Keratinocyte (primary cell): ENCODE measurements at regions not wholly inside any gene's neighbourhood (a gene's known extent, or its start where the extent isn't known, plus 50 kb on each side); places are given as distances from the start of the nearest gene placed in this dataset.

ENCODE experiments used
- EZH2 ChIP-seq: IDR thresholded peaks from one replicate; pipeline ENCODE4 v1.6.1; 2012; ENCODE audit warnings: inconsistent platforms, mild to moderate bottlenecking, low read length, moderate library complexity
- TF ChIP-seq, protein P1 (sequence below), 3 experiments: IDR thresholded peaks in 1 of 3; conservative IDR thresholded peaks in 1 of 3; optimal IDR thresholded peaks in 1 of 3; 2 replicates in 2 of 3; 3 replicates in 1 of 3; pipeline versions ENCODE3 to v1.5.1; 2011; ENCODE audit warnings: low read length in 3 of 3, mild to moderate bottlenecking in 3 of 3, moderate library complexity in 2 of 3, control low read depth in 1 of 3, inconsistent platforms in 1 of 3; ENCODE audit not compliant: insufficient read depth in 2 of 3; ENCODE audit errors: extremely low read depth in 1 of 3

DNA sequence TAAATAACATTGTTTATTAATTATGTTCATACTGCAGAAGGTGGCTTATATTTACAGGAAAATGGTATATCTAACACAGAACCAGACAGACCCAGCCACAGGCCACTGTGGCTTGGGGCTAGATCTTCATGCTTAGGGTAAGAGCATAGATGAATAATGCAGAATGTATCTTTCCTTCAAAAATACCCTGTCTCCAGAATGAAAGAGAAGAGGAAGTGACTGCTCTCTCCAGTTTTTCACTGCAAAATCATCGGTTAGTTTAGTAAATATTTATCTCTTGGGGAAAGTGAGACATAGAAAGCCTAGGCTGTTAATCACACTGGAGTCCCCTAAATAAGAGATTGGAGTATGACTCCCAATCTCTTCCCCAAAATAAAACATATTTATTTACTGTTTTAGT is 453.7 kb downstream of the NAV3 start:
- TF ChIP-seq, protein P1, sequence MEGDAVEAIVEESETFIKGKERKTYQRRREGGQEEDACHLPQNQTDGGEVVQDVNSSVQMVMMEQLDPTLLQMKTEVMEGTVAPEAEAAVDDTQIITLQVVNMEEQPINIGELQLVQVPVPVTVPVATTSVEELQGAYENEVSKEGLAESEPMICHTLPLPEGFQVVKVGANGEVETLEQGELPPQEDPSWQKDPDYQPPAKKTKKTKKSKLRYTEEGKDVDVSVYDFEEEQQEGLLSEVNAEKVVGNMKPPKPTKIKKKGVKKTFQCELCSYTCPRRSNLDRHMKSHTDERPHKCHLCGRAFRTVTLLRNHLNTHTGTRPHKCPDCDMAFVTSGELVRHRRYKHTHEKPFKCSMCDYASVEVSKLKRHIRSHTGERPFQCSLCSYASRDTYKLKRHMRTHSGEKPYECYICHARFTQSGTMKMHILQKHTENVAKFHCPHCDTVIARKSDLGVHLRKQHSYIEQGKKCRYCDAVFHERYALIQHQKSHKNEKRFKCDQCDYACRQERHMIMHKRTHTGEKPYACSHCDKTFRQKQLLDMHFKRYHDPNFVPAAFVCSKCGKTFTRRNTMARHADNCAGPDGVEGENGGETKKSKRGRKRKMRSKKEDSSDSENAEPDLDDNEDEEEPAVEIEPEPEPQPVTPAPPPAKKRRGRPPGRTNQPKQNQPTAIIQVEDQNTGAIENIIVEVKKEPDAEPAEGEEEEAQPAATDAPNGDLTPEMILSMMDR (optimal IDR thresholded peaks at IDR 0.05 in 1 of 3, IDR thresholded peaks at IDR 0.05 in 1 of 3, conservative IDR thresholded peaks at IDR 0.05 in 1 of 3; ENCODE audit: extremely low read depth in 1 of 3, insufficient read depth in 2 of 3, low read length in 3 of 3) = no peak
- no peak for TF ChIP-seq EZH2
